B cell (primary cell): ENCODE measurements at regions not wholly inside any gene's neighbourhood (a gene's known extent, or its start where the extent isn't known, plus 50 kb on each side); places are given as distances from the start of the nearest gene placed in this dataset.

Source experiments
- CTCF ChIP-seq: fragments of 200-600 bp; IDR thresholded peaks from one replicate; pipeline ENCODE4 v1.8.0; 2022; ENCODE audit warnings: antibody characterized with exemption, mild to moderate bottlenecking
- EZH2 ChIP-seq: IDR thresholded peaks from 2 replicates; pipeline ENCODE4 v1.6.1; 2012; ENCODE audit warnings: borderline replicate concordance, low read depth, mild to moderate bottlenecking, moderate library complexity, low read length; ENCODE audit not compliant: insufficient read depth, poor library complexity, severe bottlenecking

GRCh38 chr1:218617986-218618385 lies 272.9 kb downstream of the TGFB2 start:
- no peak for TF ChIP-seq CTCF
- TF ChIP-seq EZH2 = no peak
